ENCODE measurements at regions not wholly inside any gene's neighbourhood (a gene's known extent, or its start where the extent isn't known, plus 50 kb on each side); places are given as distances from the start of the nearest gene placed in this dataset.

DNA sequence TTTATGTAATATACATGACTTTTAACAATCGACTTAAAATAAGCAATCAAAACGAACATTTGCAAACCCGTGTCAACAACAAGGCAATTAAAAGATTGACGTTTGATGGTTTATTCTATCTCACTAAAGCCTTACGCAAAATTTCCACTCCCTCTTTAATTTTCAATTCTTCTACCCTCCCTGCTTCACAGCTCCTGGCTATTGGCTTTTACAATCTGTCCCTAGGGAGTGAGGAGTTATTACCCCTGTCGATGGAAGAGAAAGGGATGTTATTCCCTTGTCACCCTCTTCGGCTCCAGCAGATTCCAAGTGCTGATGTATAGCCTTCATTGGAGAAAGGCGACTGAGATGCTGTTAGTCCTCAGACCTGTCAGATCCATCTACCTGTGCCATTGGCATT lies 161.3 kb downstream of the ZNF281 start:
- TF ChIP-seq, protein P1, sequence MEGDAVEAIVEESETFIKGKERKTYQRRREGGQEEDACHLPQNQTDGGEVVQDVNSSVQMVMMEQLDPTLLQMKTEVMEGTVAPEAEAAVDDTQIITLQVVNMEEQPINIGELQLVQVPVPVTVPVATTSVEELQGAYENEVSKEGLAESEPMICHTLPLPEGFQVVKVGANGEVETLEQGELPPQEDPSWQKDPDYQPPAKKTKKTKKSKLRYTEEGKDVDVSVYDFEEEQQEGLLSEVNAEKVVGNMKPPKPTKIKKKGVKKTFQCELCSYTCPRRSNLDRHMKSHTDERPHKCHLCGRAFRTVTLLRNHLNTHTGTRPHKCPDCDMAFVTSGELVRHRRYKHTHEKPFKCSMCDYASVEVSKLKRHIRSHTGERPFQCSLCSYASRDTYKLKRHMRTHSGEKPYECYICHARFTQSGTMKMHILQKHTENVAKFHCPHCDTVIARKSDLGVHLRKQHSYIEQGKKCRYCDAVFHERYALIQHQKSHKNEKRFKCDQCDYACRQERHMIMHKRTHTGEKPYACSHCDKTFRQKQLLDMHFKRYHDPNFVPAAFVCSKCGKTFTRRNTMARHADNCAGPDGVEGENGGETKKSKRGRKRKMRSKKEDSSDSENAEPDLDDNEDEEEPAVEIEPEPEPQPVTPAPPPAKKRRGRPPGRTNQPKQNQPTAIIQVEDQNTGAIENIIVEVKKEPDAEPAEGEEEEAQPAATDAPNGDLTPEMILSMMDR (IDR thresholded peaks at IDR 0.05) = no peak
- TF ChIP-seq POLR2AphosphoS5 (IDR thresholded peaks at IDR 0.05) (no peak), POLR2A (IDR thresholded peaks at IDR 0.05) (no peak)
